NCI-H524 treated with DMSO at 0.1 percent for 48 hours (cell line): ENCODE measurements at regions not wholly inside any gene's neighbourhood (a gene's known extent, or its start where the extent isn't known, plus 50 kb on each side); places are given as distances from the start of the nearest gene placed in this dataset.

Source experiments
- DNase-seq: peaks from one replicate; lab custom pipeline; 2025; lab: John Stamatoyannopoulos, UW

DNA sequence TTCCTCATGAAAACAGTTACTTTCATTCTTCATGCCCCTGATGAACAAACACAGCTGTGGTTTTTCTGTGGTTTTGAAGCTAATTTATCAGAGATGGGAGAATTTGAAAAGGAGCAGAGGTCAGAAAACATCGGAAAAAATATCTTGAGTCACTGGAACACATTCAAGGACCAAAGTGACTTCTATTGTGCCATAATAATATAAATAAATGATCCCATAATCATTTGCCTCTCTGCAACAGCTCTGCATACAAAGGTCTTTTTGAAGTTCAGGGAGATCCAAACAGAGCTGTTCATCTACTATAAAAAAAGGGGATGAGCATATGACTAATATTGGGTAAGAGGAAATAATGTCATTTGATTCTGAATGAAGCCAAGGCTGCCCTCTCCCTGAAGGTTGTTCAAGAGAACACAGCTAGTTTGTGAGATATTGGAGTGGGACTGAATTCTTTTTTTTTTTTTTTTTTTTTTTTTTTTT is 201.3 kb upstream of the GALNT5 start:
- no peak for DNase-seq

DNA sequence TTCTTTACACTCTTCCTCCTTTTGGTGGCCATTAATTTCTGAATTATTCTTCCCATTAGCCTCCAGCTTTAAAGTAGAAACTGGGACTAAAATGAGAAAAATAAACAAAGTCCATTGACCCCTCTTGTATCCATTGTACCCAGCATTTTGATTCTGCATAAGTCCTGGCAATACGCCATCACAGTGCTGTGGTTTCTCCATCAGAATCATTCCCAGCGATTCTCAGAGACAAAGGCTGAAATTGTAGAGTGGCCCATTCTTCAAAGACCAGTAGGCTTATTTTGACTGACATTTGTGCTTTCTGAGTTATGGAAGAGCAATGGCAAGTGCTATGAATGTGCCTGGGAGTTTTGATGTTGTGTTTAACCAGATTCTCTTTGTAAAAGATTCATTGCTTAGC is 199.3 kb upstream of the GALNT5 start:
- no peak for DNase-seq

- DNase-seq, result no peak
Measured at GRCh38 chr2:157059036-157059435, 198.5 kb upstream of the GALNT5 start.

DNA sequence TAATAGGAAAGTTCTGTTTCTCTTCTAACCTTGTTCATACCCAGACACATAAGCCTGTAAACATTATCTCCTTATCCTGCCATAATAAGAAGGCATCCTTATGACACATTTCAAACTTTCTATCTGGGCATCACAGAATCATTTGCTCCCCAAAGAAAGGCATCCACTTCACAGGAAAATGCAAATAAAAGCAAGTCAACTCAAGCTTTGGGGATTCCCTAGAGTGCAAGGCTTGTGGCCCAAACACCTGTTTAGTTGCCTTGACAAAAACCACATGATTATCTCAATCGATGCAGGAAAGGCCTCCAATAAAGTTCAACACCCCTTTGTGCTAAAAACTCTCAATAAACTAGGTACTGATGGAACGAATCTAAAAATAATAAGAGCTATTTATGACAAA is 195.7 kb upstream of the GALNT5 start:
- no peak for DNase-seq

GRCh38 chr2:157067562-157067961 is 189.9 kb upstream of the GALNT5 start:
- no peak for DNase-seq

GRCh38 chr2:157068237-157068636 is 189.3 kb upstream of the GALNT5 start:
- no peak for DNase-seq

DNA sequence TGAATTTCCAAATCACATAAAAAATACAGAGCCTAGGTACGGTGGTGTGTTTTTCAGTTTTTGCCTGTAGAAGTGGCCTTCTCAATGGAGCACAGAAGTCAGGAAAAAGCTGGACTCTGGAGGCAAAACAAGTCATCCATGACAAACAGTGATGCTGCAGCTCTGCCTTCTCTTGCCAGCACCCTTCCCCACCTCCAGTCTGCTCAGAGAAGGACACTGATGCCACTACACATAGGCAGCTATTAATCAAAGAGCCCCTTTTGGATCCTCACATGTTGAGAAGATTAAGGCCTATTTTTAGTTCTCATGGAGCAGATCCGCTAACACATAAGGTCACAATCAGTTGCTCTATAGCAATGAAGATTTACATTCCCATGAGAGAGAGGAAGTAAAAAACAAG is 181.6 kb upstream of the GALNT5 start:
- no peak for DNase-seq

- DNase-seq, result no peak
Measured at GRCh38 chr2:157076526-157077161, 180.9 kb upstream of the GALNT5 start.

- no peak for DNase-seq
Measured at GRCh38 chr2:157077753-157078350, 179.7 kb upstream of the GALNT5 start.

DNA sequence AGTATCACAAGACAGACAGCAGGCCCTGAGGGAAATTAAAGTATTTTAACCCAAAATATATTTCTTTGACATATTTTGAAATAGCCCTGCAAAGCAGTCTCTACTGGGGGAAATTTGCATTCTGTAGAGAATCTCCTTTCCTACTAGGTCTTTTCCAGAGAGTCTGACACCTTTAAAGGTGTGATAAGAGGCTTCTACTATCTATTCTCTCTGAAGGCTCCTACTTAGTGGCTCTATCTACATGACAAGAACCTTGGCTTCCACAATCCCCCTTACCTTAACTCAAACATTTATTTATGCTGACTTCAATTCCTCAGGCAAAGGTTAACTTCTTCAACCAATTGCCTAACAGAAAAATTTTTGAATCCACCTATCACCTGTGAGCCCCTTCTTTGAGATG is 174.6 kb upstream of the GALNT5 start:
- DNase-seq, result no peak

GRCh38 chr2:157085522-157085921 is 172.0 kb upstream of the GALNT5 start:
- DNase-seq, result no peak

DNA sequence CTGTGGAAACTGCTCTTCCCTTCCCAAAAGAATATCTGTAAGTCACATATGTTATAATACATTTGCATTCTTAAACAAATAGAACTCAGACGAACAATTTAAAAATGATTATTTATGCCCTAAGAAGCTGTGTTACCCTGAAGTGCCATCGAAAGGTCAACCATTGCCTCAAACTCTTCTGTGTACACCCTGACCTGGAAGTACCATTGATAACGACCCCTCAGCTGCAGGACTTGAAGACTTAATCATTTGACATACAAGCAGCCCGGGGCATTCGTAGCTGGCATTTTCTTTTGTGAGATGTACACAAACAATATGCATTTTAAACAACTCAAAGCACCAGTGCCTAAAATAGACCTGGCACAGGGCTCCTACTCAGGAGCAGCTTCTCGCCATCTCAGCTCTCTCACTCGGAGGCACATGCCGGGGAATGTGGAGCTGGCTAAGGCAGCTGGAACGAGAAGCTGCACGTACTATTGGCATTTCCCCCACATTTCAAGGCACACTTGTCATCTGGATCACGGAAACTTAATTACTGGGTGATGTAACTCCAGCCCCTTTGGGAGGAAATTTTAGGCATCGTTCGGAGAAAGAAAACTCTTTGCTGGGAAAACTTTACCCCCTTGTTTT is 170.0 kb upstream of the GALNT5 start:
- DNase-seq, result no peak

- no peak for DNase-seq
Measured at GRCh38 chr2:157093666-157094065, 163.8 kb upstream of the GALNT5 start.

- DNase-seq, result no peak
Measured at GRCh38 chr2:157105372-157105771, 152.1 kb upstream of the GALNT5 start.

DNA sequence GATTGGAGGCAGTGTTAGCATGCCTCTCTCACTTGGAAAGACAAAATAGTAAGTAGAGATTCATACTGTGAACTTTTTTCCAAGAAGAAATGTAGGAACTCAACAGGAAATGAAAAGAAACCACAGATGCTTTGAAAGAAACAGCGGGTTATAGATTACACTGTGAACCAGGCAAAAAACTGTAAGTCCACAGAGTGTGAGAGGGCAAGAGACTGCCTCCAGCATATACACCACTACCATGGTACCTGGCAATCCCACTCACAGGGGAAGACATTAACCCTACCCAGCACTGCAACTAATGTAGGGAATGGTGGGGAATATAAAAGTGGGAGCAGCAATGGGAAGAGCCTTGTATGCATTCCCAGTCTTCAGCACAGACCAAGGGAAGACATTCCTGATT is 150.6 kb upstream of the GALNT5 start:
- no peak for DNase-seq

- no peak for DNase-seq
Measured at GRCh38 chr2:157107460-157107859, 150.0 kb upstream of the GALNT5 start.

DNA sequence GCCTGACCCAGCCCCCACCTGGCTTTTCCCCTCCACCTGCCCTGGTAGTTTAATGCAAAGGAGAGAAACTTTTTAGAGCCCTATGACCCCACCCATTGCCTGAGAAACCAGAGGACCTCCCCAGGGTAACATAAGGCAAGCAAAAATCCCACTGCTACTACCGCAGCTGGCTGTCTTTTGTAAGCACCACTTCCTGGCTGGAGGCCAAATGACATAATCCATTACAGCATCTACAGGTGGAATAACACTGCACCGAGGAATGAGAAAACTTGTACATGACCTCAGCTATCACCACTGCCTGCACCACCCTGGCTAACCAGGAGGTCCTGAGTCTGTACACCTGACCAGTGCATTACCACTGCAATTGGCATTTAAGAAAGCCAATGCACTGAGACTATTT is 149.6 kb upstream of the GALNT5 start:
- DNase-seq, result no peak

DNA sequence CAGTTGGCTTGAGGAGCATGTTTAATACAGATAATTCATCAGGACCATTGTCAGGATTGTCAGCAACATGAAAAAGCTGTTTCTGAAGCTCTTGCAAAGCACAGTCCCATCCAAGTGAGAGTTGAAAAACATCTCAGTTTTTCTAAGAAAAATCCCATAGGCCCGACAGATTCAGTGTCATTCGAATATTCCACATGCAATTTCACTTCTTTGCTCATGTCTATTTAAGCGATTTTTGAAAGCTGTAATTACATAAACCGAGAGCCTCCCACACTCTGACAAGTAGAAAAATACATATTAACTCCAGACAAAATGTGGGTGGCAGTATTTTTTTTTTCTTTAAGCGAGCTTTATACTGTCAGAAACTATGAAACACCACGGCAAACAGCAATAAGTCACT is 134.7 kb upstream of the GALNT5 start:
- no peak for DNase-seq

- DNase-seq, result no peak
Measured at GRCh38 chr2:157124731-157125130, 132.8 kb upstream of the GALNT5 start.

GRCh38 chr2:157125685-157126084 is 131.8 kb upstream of the GALNT5 start:
- no peak for DNase-seq

- DNase-seq, result no peak
Measured at GRCh38 chr2:157127249-157128012, 130.1 kb upstream of the GALNT5 start.

- no peak for DNase-seq
Measured at GRCh38 chr2:157143901-157144300, 113.6 kb upstream of the GALNT5 start.

DNA sequence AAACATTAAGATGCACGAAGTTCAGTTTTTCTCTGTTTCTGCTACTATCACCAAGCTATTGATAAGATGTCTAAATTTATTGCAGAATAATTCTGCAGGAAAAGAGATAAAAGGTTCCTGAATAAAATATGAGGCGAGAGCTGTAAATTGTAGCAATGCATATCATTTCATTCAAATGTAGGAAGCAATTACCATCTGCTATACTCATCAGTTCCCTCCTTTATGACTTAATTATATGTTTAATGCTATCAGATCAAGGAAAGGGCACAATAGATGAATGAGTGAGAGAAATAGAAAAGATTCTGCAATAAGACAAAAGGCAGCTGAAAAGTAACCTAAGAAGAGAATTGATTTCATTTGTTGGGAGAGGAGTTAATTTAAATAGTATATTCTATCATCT is 108.2 kb upstream of the GALNT5 start:
- no peak for DNase-seq
